Ovary (tissue), 3 donors: ENCODE measurements at regions not wholly inside any gene's neighbourhood (a gene's known extent, or its start where the extent isn't known, plus 50 kb on each side); places are given as distances from the start of the nearest gene placed in this dataset.

Experiments used
- CTCF ChIP-seq, 3 donors: fragments of 450-650 bp in 2 of 3; fragments of 200-600 bp in 1 of 3; IDR thresholded peaks; one replicate each; pipeline versions ENCODE4 v1.5.1 to v1.8.0; 2016 to 2022; ENCODE audit warnings: antibody characterized with exemption in 3 of 3, mild to moderate bottlenecking in 1 of 3
- EP300 ChIP-seq: sonication (generic); formaldehyde crosslinking; IDR thresholded peaks from one replicate; pipeline ENCODE4 v1.6.1; 2017; ENCODE audit warnings: antibody characterized with exemption
- POLR2A ChIP-seq: fragments of 450-650 bp; IDR thresholded peaks from one replicate; pipeline ENCODE4 v1.6.1; 2017; ENCODE audit warnings: antibody characterized with exemption, mild to moderate bottlenecking, moderate library complexity
- donor health status: DM: no; HTN: no; CAD: no.

GRCh38 chrX:20685652-20686051 is 418.9 kb upstream of the RPS6KA3 start:
- no peak for TF ChIP-seq CTCF (IDR thresholded peaks at IDR 0.05)
- TF ChIP-seq EP300: no peak
- no peak for TF ChIP-seq POLR2A
